Colonic mucosa (tissue), 4 donors: ENCODE measurements at regions not wholly inside any gene's neighbourhood (a gene's known extent, or its start where the extent isn't known, plus 50 kb on each side); places are given as distances from the start of the nearest gene placed in this dataset.

ENCODE experiments used
- DNase-seq: peaks from one replicate; pipeline ENCODE4 v3.0.0-alpha.2; 2020
- H3K27ac ChIP-seq: fragments of 200-600 bp; one replicate; pipeline ENCODE4 v1.8.0; 2021
- H3K27me3 ChIP-seq: fragments of 200-600 bp; one replicate; pipeline ENCODE4 v1.8.0; 2021
- H3K36me3 ChIP-seq: fragments of 200-600 bp; one replicate; pipeline ENCODE4 v1.8.0; 2021
- H3K4me1 ChIP-seq: fragments of 200-600 bp; one replicate; pipeline ENCODE4 v1.8.0; 2021; ENCODE audit warnings: mild to moderate bottlenecking
- H3K4me3 ChIP-seq: fragments of 200-600 bp; one replicate; pipeline ENCODE4 v1.8.0; 2021
- H3K9ac ChIP-seq, 2 donors: one replicate each; pipeline ENCODE4 v1.7.0; 2013; ENCODE audit warnings: control low read depth in 2 of 2, low read depth in 2 of 2, low read length in 2 of 2
- H3K9me3 ChIP-seq: fragments of 200-600 bp; one replicate; pipeline ENCODE4 v1.8.0; 2021
- CTCF ChIP-seq: fragments of 200-600 bp; IDR thresholded peaks from one replicate; pipeline ENCODE4 v1.8.0; 2022; ENCODE audit warnings: antibody characterized with exemption, mild to moderate bottlenecking
- intact Hi-C: fragments of 100-400 bp; cut with DNase I; formaldehyde crosslinking; loops from one replicate; pipeline ENCODE4 v1.14.1; 2022
- donor health status: healthy.
- donor health status: DM: no; HTN: no; CAD: no.
- donor health status: DM: no; HTN: no; CAD: no.

- H3K9me3 ChIP-seq = no peaks in the 10 kb centered on the region
- TF ChIP-seq CTCF = no peak
- H3K27me3 ChIP-seq = no peaks in the 10 kb centered on the region
- no peaks in the 10 kb centered on the region for H3K36me3 ChIP-seq
- no peaks in the 10 kb centered on the region for H3K4me1 ChIP-seq
- no peak overlapping the region for H3K4me3 ChIP-seq
- H3K27ac ChIP-seq = no peak overlapping the region
- no peak overlapping the region for H3K9ac ChIP-seq
- intact Hi-C loops = loop anchor here (10.0 kb wide), 1 partner anchor 1771 kb away; no protein-coding TSS in a partner anchor
- no peak for DNase-seq
These were observed 157.8 kb upstream of the SGO1 start for GRCh38 chr3:20343790-20344189.

GRCh38 chr3:20340324-20340928 lies 154.4 kb upstream of the SGO1 start:
- Histone ChIP-seq H3K9me3 (no peaks in the 10 kb centered on the region), H3K36me3 (no peaks in the 10 kb centered on the region), H3K9ac (no peak overlapping the region), H3K27ac (no peak overlapping the region), H3K4me3 (no peak overlapping the region), H3K4me1 (no peaks in the 10 kb centered on the region), H3K27me3 (no peaks in the 10 kb centered on the region)
- peak; percentile 82 for TF ChIP-seq CTCF
- peak; percentile 67 for DNase-seq
- intact Hi-C loops = loop anchor here (10.0 kb wide), 1 partner anchor 1774 kb away; no protein-coding TSS in a partner anchor

GRCh38 chr3:20336572-20336971 lies 150.6 kb upstream of the SGO1 start:
- TF ChIP-seq CTCF = no peak

GRCh38 chr3:20334842-20335241 lies 148.8 kb upstream of the SGO1 start:
- H3K4me3 ChIP-seq = no peak overlapping the region
- DNase-seq = no peak
- no peak for TF ChIP-seq CTCF
- intact Hi-C loops = no loop called here
- no peaks in the 10 kb centered on the region for H3K9me3 ChIP-seq
- H3K4me1 ChIP-seq = no peaks in the 10 kb centered on the region
- H3K36me3 ChIP-seq = no peaks in the 10 kb centered on the region
- H3K27ac ChIP-seq = no peak overlapping the region
- no peak overlapping the region for H3K9ac ChIP-seq
- H3K27me3 ChIP-seq = no peaks in the 10 kb centered on the region

More at GRCh38 chr3:20336572-20336971, 150.6 kb upstream of the SGO1 start:
- Histone ChIP-seq H3K4me3 (no peak overlapping the region), H3K36me3 (no peaks in the 10 kb centered on the region), H3K27ac (no peak overlapping the region), H3K4me1 (no peaks in the 10 kb centered on the region), H3K9me3 (no peaks in the 10 kb centered on the region), H3K9ac (no peak overlapping the region), H3K27me3 (no peaks in the 10 kb centered on the region)
- intact Hi-C loops = no loop called here
- DNase-seq = no peak

- intact Hi-C loops = no loop called here
- no peaks in the 10 kb centered on the region for H3K27me3 ChIP-seq
- no peak for TF ChIP-seq CTCF
These were observed 141.9 kb upstream of the SGO1 start for GRCh38 chr3:20327889-20328288.

More at GRCh38 chr3:20327889-20328288, 141.9 kb upstream of the SGO1 start:
- no peak overlapping the region for H3K9ac ChIP-seq
- H3K4me3 ChIP-seq = no peak overlapping the region
- H3K36me3 ChIP-seq = no peaks in the 10 kb centered on the region
- H3K4me1 ChIP-seq = no peaks in the 10 kb centered on the region
- no peaks in the 10 kb centered on the region for H3K9me3 ChIP-seq
- no peak overlapping the region for H3K27ac ChIP-seq
- DNase-seq = no peak
